ENCODE measurements at regions not wholly inside any gene's neighbourhood (a gene's known extent, or its start where the extent isn't known, plus 50 kb on each side); places are given as distances from the start of the nearest gene placed in this dataset.

DNA sequence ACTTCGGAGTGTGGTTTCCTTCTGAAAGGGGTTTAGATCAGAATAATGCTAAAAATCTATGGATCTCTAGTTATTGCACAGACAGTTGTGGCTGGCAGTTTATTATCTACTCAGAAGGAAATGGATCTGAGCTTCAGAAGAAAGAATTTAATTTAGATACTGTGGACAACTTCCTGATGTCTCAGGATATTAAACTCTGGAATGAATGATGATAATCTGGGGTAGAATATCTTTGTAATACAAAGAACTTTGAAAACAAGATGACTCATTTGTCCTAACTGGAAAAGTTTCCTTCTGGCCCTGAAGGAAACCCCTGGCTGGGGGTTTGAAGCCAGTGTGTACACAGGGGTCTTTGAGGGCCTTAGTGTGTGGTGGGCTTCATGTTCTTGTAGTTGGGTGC lies 78.0 kb downstream of the EDN3 start:
- H2AFZ ChIP-seq (ENCODE audit: low read length) = no peak overlapping the region
- H2BK12ac ChIP-seq (ENCODE audit: low read depth, low read length) = no peak overlapping the region
- H3K4me2 ChIP-seq (ENCODE audit: insufficient read depth in 1 of 2, low read depth in 2 of 2, low read length in 2 of 2) = no peak overlapping the region
- H3K4me1 ChIP-seq (replicated peaks in 1 of 4; ENCODE audit: control insufficient read depth in 3 of 4, insufficient read depth in 4 of 4, low read length in 3 of 4) = no peaks in the 10 kb centered on the region
- POLR2A ChIA-PET (ENCODE audit: partially characterized antibody) = no interaction called here
- H3K9ac ChIP-seq (replicated peaks in 1 of 4; ENCODE audit: extremely low read depth in 1 of 4, low read depth in 3 of 4, low read length in 3 of 4) = no peak overlapping the region
- H3K79me2 ChIP-seq (ENCODE audit: control insufficient read depth in 1 of 2, insufficient read depth in 2 of 2, low read length in 2 of 2) = no peaks in the 10 kb centered on the region
- TF ChIP-seq, protein P1, sequence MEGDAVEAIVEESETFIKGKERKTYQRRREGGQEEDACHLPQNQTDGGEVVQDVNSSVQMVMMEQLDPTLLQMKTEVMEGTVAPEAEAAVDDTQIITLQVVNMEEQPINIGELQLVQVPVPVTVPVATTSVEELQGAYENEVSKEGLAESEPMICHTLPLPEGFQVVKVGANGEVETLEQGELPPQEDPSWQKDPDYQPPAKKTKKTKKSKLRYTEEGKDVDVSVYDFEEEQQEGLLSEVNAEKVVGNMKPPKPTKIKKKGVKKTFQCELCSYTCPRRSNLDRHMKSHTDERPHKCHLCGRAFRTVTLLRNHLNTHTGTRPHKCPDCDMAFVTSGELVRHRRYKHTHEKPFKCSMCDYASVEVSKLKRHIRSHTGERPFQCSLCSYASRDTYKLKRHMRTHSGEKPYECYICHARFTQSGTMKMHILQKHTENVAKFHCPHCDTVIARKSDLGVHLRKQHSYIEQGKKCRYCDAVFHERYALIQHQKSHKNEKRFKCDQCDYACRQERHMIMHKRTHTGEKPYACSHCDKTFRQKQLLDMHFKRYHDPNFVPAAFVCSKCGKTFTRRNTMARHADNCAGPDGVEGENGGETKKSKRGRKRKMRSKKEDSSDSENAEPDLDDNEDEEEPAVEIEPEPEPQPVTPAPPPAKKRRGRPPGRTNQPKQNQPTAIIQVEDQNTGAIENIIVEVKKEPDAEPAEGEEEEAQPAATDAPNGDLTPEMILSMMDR (IDR thresholded peaks at IDR 0.05; ENCODE audit: control extremely low read depth in 1 of 3, insufficient read depth in 1 of 3, low read depth in 1 of 3, low read length in 3 of 3) = no peak
- no peak for TF ChIP-seq FOSL1 (IDR thresholded peaks at IDR 0.05; ENCODE audit: insufficient read depth, low read depth, low read length)
- no peak for TF ChIP-seq SP4 (IDR thresholded peaks at IDR 0.05; ENCODE audit: low read length)
- no peak for TF ChIP-seq ZNF274 (IDR thresholded peaks at IDR 0.05; ENCODE audit: borderline replicate concordance, extremely low read depth, low read length)
- no peak for TF ChIP-seq JUN (IDR thresholded peaks at IDR 0.05; ENCODE audit: low read depth, low read length)
- no peak for TF ChIP-seq CHD2 (IDR thresholded peaks at IDR 0.05; ENCODE audit: low read length)
- TF ChIP-seq SIRT6 (IDR thresholded peaks at IDR 0.05; ENCODE audit: low read length) = no peak
- no peak for TF ChIP-seq EZH2 (IDR thresholded peaks at IDR 0.05; ENCODE audit: low read depth, low read length, severe bottlenecking)
- no peak for TF ChIP-seq SIX5 (IDR thresholded peaks at IDR 0.05; ENCODE audit: low read depth, low read length)
- no peak for TF ChIP-seq NRF1 (IDR thresholded peaks at IDR 0.05; ENCODE audit: low read depth, low read length)
- TF ChIP-seq RBBP5 (IDR thresholded peaks at IDR 0.05; ENCODE audit: borderline replicate concordance, low read depth, low read length) = no peak
- no peak overlapping the region for H3K23ac ChIP-seq (ENCODE audit: insufficient read length)
- H3K36me3 ChIP-seq (ENCODE audit: control insufficient read depth in 2 of 4, insufficient read depth in 4 of 4, low read length in 3 of 4) = no peaks in the 10 kb centered on the region
- H2AK5ac ChIP-seq (ENCODE audit: low read depth, low read length) = no peak overlapping the region
- H4K8ac ChIP-seq (ENCODE audit: extremely low read depth, insufficient read depth, low read length) = no peak overlapping the region
- H2BK20ac ChIP-seq (ENCODE audit: low read length) = no peak overlapping the region
- no peak overlapping the region for H3K14ac ChIP-seq (ENCODE audit: insufficient read length)
- H2BK120ac ChIP-seq (replicated peaks; ENCODE audit: low read depth, low read length) = no peak overlapping the region
- H3K23me2 ChIP-seq (ENCODE audit: low read depth, low read length) = no peaks in the 10 kb centered on the region
- H3K9me3 ChIP-seq (ENCODE audit: insufficient read depth in 2 of 2, low read depth in 1 of 2, low read length in 1 of 2) = no peaks in the 10 kb centered on the region
- H4K5ac ChIP-seq (ENCODE audit: insufficient read length, low read depth, low read length) = no peak overlapping the region
- no peak overlapping the region for H3K4ac ChIP-seq (replicated peaks; ENCODE audit: insufficient read length, low read depth, low read length)
- H3K56ac ChIP-seq (replicated peaks; ENCODE audit: insufficient read length, low read depth, low read length) = no peak overlapping the region
- CTCF ChIA-PET (ENCODE audit: partially characterized antibody) = no interaction called here
- no peak overlapping the region for H2BK15ac ChIP-seq (ENCODE audit: low read length)
- FAIRE-seq (no peak), DNase-seq (ENCODE audit: low read depth in 1 of 2, low spot score in 2 of 2) (no peak)
- H4K91ac ChIP-seq (replicated peaks; ENCODE audit: insufficient read length, low read length) = no peak overlapping the region
- no peak overlapping the region for H3K18ac ChIP-seq (ENCODE audit: extremely low read depth, low read length)
- no peak overlapping the region for H3K4me3 ChIP-seq (ENCODE audit: extremely low read depth in 1 of 4, insufficient read depth in 2 of 4, low read depth in 3 of 4, low read length in 4 of 4)
- no peaks in the 10 kb centered on the region for H4K20me1 ChIP-seq (replicated peaks in 1 of 2; ENCODE audit: control insufficient read depth in 1 of 2, insufficient read depth in 2 of 2, low read length in 2 of 2)
- H3K27me3 ChIP-seq (replicated peaks in 1 of 4; ENCODE audit: control insufficient read depth in 3 of 4, extremely low read depth in 1 of 4, insufficient read depth in 3 of 4, low read length in 3 of 4) = no peaks in the 10 kb centered on the region
- H3K27ac ChIP-seq (ENCODE audit: low read depth, low read length) = no peak overlapping the region
- no peaks in the 10 kb centered on the region for H3K79me1 ChIP-seq (ENCODE audit: low read depth, low read length)
- WGBS, 2 experiments (ENCODE audit: extremely low coverage in 1 of 2, insufficient coverage in 1 of 2, insufficient read length in 1 of 2, insufficient replicate concordance in 2 of 2, low coverage in 1 of 2, low lambda C conversion rate in 2 of 2, missing lambda C conversion rate in 1 of 2) = 88% methylated on average over 1 of the region's 1 CpG; no CpG with 5 or more reads in 1 of the 2 experiments
- no peak overlapping the region for H2BK5ac ChIP-seq (ENCODE audit: low read depth, low read length)
